AG04450 (cell line): ENCODE measurements at regions not wholly inside any gene's neighbourhood (a gene's known extent, or its start where the extent isn't known, plus 50 kb on each side); places are given as distances from the start of the nearest gene placed in this dataset.

Source experiments
- CTCF ChIA-PET: fragments of 300-600, 350-600 bp; formaldehyde crosslinking; extraction: SDS; loops from one replicate; lab custom pipeline; 2022; ENCODE audit warnings: antibody characterized with exemption, inconsistent platforms; lab: Charles Lee
- POLR2A ChIA-PET: fragments of 350-600 bp; formaldehyde crosslinking; extraction: SDS; loops from one replicate; lab custom pipeline; 2021; ENCODE audit warnings: antibody characterized with exemption, inconsistent platforms; lab: Yijun Ruan, JAX
- DNase-seq: peaks from one replicate; pipeline ENCODE4 v3.0.0-alpha.2; 2011; ENCODE audit warnings: low read depth, low spot score
- H3K27ac ChIP-seq: one replicate; pipeline ENCODE4 v1.5.1; 2012; ENCODE audit warnings: low read depth, low read length, control low read depth
- H3K27me3 ChIP-seq: one replicate; pipeline ENCODE4 v1.6.0; 2012; ENCODE audit warnings: low read length; ENCODE audit not compliant: control insufficient read depth, insufficient read depth
- H3K4me3 ChIP-seq: 2 replicates; pipeline ENCODE4 v1.5.1; 2011; ENCODE audit warnings: mild to moderate bottlenecking, low read depth, low read length, control low read depth
- H3K9me3 ChIP-seq: 2 replicates; pipeline ENCODE4 v1.5.1; 2012; ENCODE audit warnings: low read length; ENCODE audit not compliant: control insufficient read depth, insufficient read depth
- CTCF ChIP-seq: IDR thresholded peaks from 2 replicates; pipeline ENCODE4 v1.5.1; 2011; ENCODE audit warnings: low read depth, low read length, control low read depth, inconsistent platforms

DNA sequence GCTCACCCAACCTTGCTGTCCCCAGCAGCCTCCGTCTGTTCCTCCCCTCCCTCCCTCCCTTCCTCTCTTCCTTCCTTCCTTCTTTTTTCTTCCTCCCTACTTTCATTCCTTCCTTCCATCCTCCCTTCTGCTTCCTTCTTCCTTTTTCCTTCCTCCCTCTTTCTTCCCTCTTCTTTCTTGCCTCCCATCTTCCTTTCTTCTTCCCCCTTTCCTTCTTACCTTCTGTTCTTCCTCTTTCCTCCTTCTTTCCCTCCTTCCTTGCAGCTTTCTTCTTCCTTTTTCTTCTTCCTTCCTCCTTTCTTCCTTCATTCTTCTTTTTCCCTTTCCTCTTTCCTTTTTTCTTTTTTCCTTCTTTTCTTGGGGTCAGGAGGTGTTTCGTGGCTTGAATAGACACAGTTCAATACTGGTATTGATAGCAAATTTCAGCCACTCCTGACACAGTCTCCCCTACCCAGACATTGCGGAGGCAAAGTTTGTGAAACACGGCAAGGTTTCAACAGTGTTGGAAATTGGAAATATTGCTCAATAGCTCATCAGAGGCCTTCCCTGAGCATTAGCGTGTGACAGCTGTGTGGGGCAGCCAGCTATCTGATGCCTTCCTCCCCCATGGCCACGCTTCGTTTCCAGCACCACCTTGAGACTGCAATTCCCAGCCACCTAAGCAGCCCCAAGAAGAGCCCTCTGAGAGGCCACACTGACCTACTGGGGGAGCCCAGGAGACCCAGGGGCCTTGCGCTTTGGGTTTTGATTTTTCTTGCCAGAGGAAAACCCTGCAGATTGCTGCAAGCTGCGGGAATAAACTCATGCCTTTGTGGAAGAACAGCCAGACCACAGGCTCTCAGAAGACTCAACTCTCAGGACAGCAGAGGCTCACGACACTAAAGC, 82.2 kb downstream of the KLF15 start:
- TF ChIP-seq CTCF = no peak
- H3K27me3 ChIP-seq = no peaks in the 10 kb centered on the region
- H3K9me3 ChIP-seq = no peaks in the 10 kb centered on the region
- H3K27ac ChIP-seq = no peak overlapping the region
- POLR2A ChIA-PET = no interaction called here
- no peak for DNase-seq
- H3K4me3 ChIP-seq = no peak overlapping the region
- CTCF ChIA-PET = interaction anchor here (0.7 kb wide), 2 partner anchors 30 to 62 kb away, joined by 3 read pairs; no protein-coding TSS in a partner anchor

- Histone ChIP-seq H3K4me3 (no peak overlapping the region), H3K9me3 (no peaks in the 10 kb centered on the region; the same call in 1 of the 2 replicates), H3K27me3 (no peaks in the 10 kb centered on the region), H3K27ac (no peak overlapping the region)
- ChIA-PET POLR2A (no interaction called here), CTCF (interaction anchor here (1.0 to 1.9 kb wide), 3 partner anchors 17 to 35 kb away, joined by 3 to 11 read pairs (median 3); no protein-coding TSS in a partner anchor)
- no peak for TF ChIP-seq CTCF
- DNase-seq = no peak
Observed at GRCh38 chr3:126270145-126270811, 86.9 kb downstream of the KLF15 start.

DNA sequence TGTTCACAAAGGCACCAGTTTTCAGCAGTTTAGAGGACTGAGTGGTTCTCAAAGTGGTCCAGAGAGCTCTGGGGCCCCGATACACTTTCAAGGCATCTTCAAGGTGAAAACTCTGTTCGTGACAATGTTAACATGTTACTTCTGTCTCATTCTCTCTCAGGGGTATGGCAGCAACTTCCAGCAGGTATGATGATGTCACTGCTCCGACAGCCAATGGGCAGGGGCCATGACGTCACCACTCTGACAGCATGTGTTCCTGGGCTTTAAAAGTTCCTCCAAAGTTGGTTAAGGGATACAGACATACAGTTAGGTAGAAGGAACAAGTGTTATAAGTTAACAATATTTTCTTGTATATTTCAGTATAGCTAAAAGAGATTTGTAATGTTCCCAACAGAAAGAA, 87.9 kb downstream of the KLF15 start:
- no peak for TF ChIP-seq CTCF
- Histone ChIP-seq H3K9me3 (no peaks in the 10 kb centered on the region; the same call in 1 of the 2 replicates), H3K27me3 (no peaks in the 10 kb centered on the region), H3K4me3 (no peak overlapping the region), H3K27ac (no peak overlapping the region)
- no peak for DNase-seq
- POLR2A ChIA-PET = no interaction called here
- CTCF ChIA-PET = interaction anchor here (1.0 to 1.9 kb wide), 3 partner anchors 23 to 119 kb away, joined by 3 to 11 read pairs (median 3); no protein-coding TSS in a partner anchor

DNA sequence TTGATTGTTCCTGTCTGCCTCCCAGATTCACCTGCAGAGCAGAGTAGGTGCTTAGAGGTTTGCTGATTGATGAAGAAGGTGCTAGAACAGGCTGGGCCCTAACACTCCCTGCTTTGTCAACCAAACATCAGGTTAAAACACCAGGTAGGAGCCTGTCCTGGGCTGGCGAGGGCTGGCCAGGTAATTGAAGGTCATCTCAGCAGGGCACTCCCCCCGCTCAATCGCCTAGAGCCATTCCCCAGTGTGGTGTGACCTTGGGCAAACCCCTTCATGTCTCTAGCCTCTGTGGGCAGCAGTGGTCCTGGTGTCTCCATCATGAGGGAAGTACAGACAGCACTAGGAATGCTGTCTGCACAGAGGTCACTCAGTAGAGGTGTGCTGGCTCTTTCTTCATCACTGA, 88.3 kb downstream of the KLF15 start:
- Histone ChIP-seq H3K27ac (no peak overlapping the region), H3K4me3 (no peak overlapping the region), H3K9me3 (no peaks in the 10 kb centered on the region; the same call in 1 of the 2 replicates), H3K27me3 (no peaks in the 10 kb centered on the region)
- DNase-seq = no peak
- ChIA-PET POLR2A (no interaction called here), CTCF (interaction anchor here (1.0 to 1.9 kb wide), 2 partner anchors 23 to 120 kb away, joined by 3 to 11 read pairs; no protein-coding TSS in a partner anchor)
- no peak for TF ChIP-seq CTCF
